EH (cell line): ENCODE measurements at regions not wholly inside any gene's neighbourhood (a gene's known extent, or its start where the extent isn't known, plus 50 kb on each side); places are given as distances from the start of the nearest gene placed in this dataset.
"Not testable (repeated sequence)": the region's sequence is repeated elsewhere in the genome, so short reads cannot be mapped to it uniquely, and the experiment has no call there.

Experiments
- DNase-seq: peaks from one replicate; pipeline ENCODE4 v3.0.0-alpha.2; 2015; ENCODE audit warnings: low read depth

DNA sequence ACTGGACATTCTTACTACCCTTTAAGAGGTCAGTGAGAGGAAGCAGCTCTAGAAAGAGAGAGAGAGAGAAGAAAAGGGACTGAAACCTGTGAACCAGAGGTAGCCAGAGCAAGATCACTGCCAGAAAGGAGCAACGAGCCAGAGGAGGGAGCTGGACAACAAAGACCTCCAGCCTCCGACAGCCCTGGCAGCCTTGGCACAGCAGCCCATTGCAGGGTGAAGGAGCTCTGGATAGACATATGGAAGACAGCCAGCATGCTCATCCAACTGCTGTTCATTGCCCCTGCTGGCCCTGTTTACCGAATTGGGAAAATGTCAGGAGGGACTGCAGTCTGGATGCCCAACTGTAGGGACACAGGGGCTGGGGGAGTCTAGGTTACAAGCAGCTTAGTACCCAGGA is 228.4 kb upstream of the SLC35G4 start:
- DNase-seq, result no peak

DNA sequence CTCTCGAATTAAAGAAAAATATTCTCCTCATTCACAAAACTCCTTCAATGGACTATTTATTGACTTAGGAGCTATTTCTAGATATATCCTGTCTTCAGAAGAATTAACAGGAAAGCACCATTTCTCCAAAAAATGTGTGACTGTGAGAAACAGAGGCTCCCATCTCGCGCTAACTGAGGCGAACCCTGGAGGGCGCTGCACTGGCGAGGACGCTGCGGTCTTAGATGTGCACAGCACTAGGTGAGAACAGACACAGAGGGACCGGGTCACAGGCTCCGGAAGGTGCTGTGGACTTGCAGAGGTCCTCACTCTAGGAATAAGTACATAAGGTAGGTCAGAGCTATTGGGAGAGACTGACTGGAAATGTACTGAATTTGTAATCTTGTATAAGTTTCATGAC is 229.7 kb upstream of the SLC35G4 start:
- DNase-seq, result no peak

GRCh38 chr18:11377766-11378540 is 228.6 kb upstream of the PIEZO2 start:
- DNase-seq, result no peak

GRCh38 chr18:11372163-11372562 is 222.8 kb upstream of the PIEZO2 start:
- no peak for DNase-seq

- DNase-seq, result no peak
Measured at GRCh38 chr18:11369556-11369955, 220.2 kb upstream of the PIEZO2 start.

- DNase-seq, result peak; percentile 4
Measured at GRCh38 chr18:11368020-11368419, 218.7 kb upstream of the PIEZO2 start.

GRCh38 chr18:11367351-11367750 is 218.0 kb upstream of the PIEZO2 start:
- no peak for DNase-seq

DNA sequence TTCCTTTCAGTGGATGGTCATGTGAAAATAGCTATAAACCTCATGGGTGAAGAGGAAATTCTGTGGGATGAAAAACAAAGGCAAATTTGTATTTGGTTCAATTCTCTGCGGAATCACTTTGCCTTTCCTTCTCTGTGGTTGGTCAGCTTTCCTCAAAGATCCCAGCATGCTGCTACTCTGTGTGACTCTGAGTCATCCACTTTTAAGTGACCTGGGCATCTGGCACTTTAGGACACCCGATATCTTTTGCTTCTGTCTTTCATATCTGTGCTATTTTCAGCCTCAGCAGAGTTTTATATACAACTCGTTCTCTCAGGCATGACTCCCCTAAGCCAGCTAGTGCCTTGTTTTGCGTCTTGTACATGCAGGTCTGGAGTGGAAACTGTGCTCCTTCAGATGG is 217.0 kb upstream of the PIEZO2 start:
- peak; percentile 39 for DNase-seq

DNA sequence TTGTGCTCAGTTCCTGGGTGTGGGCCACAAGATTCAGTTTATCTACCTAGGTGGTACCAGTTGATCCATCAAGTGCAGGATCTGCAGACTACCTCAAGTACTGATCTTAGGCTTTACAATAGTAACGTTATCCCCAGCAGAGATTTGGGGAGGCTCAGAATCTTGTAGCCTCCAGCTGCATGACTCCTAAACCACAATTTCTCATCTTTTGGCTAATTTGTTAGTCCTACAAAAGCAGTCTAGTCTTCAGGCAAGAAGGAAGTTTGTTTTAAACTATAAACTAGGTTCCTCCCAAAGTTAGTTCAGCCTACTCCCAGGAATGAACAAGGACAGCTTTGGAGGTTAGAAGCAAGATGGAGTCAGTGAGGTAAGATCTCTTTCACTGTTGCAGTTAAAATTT is 213.5 kb upstream of the PIEZO2 start:
- DNase-seq, result no peak

DNA sequence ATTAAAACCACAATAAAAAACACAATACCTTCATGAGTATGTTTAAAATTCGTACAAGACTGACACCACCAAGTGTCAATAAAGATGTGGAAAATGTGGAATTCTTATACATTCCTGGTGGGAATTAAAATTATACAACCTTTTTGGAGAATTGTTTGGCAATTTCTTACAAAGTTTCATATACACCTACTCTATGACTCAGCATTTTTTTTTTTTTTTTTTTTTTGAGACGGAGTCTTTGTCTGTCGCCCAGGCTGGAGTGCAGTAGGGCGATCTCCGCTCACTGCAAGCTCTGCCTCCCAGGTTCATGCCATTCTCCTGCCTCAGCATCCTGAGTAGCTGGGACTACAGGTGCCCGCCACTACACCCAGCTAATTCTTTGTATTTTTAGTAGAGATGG is 212.5 kb upstream of the PIEZO2 start:
- not testable (repeated sequence) for DNase-seq

DNA sequence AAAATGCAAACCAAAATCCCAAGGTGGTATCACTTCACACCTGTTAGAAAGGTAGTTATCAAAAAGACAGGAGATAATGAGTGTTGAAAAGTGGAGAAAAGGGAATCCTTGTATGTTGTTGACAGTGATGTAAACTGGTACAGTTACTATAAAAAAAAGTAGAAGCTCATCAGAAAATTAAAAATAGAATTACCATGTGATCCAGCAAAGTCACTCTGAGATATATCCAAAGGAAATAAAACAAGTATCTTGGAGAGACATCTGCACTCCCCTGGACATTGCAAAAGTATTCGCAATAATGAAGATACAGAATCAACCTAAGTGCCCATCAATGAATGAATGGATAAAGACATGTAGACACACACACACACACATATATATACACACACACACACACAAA is 208.3 kb upstream of the PIEZO2 start:
- no peak for DNase-seq

DNA sequence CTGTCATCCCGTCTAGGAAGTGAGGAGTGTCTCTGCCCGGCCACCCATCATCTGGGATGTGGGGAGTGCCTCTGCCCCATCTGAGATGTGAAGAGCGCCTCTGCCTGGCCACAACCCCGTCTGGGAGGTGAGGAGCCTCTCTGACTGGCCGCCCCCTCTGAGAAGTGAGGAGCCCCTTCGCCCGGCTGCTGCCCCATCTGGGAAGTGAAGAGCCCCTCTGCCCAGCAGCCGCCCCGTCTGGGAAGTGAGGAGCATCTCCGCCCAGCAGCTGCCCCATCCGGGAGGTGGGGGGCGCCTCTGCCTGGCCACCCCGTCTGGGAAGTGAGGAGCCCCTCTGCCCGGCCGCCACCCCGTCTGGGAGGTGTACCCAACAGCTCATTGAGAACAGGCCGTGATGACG is 195.2 kb upstream of the PIEZO2 start:
- DNase-seq, result not testable (repeated sequence)

- DNase-seq, result no peak
Measured at GRCh38 chr18:11343096-11343495, 193.7 kb upstream of the PIEZO2 start.

DNA sequence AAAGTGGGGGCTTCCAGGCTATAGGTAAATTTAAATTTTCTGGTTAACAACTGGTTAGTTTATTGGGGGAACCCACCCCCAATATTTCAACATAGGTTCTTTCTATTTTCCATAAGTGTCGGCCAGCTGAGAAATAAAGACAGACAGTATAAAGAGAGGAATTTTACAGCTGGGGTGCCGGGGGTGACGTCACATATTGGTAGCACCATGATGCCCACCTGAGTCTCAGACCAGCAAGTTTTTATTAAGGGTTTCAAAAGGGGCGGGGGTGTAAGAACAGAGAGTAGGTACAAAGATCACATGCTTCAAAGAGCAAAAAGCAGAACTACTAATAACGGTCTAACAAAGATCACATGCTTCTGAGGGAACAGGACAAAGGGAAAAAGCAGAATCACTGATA is 192.7 kb upstream of the PIEZO2 start:
- DNase-seq, result not testable (repeated sequence)

DNA sequence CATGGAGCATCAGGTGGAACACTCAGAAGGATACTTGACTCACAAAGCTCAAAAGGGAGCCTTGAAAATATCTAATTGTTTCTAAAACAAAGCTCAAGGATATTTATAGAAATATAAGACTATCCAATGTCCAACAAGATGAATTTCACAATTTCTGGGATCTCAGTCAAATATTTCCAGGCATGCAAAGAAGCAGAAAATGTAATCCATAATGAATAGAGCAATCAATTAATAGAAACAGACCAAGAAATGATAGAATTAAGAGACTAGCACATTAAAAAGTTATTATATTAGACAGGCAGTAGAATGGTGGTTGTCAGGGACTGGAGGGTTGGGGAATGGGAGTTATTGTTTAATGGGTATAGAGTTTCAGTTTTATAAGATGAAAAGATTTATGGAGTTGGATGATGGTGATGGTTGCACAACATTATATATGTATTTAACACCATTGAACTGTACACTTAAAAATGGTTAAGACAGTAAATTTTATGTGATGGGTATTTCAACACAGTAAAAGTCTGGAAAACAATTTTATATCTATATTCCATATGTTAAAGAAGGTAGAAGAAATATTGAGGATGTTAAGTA is 189.9 kb upstream of the PIEZO2 start:
- DNase-seq, result no peak

DNA sequence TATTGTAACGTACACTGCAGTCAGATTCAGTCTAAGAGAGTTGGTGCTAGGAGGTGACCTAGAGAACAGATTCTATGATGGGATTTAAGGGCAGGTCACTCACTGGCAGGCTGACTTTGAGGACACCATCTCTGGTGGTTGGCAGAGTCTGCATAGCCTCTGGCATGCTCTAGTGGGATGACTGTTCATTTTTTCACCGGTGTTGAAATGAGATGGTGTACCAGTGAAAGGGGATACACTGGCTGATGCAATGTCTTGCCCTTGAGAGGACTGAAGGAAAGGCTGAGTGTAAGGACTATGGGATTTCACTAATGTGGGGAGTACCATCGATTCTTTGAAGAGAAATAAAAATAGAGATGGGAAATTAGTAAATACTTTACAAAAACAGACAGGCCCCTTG is 186.9 kb upstream of the PIEZO2 start:
- peak; percentile 3 for DNase-seq

DNA sequence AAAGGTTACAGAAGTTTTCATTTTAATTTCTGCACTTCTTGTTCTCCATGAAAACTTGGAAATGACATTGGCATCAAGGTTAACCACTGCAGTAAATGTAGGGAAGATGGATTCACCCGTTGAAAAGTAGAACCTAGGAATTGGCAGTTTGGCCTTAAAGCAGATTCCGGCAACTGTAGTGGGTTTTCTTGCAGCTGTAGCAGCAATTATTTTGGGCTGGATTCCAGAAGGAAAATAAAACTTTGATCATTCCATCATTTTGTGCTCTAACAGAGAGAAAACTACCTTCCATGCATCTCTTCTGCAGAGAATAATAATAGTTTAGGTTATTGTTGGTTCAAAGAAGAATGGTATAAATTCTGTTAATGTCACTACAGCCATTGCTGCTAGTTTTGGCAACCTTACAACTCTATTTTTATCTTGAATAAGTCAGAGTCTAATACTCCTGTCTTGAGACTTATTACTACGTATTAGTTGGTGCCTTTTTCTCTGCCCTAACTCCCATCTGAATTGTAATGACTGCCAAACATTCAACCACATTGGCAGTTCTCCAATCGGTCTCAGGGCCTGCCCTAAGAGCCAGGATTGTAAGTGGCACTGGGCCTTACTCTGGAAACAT is 178.1 kb upstream of the PIEZO2 start:
- peak; percentile 49 for DNase-seq

- DNase-seq, result peak; percentile 93
Measured at GRCh38 chr18:11324956-11325882, 175.8 kb upstream of the PIEZO2 start.

GRCh38 chr18:11324510-11324909 is 175.1 kb upstream of the PIEZO2 start:
- peak; percentile 46 for DNase-seq

GRCh38 chr18:11323359-11323819 is 174.0 kb upstream of the PIEZO2 start:
- DNase-seq, result peak; percentile 94

DNA sequence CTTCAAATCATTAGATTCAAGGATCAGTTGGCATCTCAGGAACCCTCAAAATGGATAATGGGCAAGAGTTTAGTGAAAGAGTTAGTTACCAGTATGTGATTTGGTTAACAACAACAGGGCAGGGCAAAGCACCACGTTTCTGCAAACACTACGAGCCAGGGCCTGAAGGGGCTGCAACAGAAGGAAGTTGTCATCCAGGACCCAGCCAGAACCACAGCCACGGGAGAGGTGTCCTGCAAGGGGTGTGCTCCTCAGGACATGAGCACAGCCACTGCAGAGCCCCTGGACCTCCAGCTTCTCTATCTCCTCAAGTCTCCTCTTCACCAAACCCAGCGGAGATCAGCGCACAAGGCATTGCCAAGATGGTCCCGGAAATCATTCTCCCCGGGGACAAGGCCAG is 173.3 kb upstream of the PIEZO2 start:
- no peak for DNase-seq

- peak; percentile 32 for DNase-seq
Measured at GRCh38 chr18:11322006-11322405, 172.6 kb upstream of the PIEZO2 start.
